Stomach (tissue), 4 donors: ENCODE measurements at regions not wholly inside any gene's neighbourhood (a gene's known extent, or its start where the extent isn't known, plus 50 kb on each side); places are given as distances from the start of the nearest gene placed in this dataset.

Experiments
- CTCF ChIP-seq, 7 experiments: fragments of 450-650 bp in 4 of 7; fragments of 200-600 bp in 3 of 7; sonication (generic) in 3 of 7; IDR thresholded peaks; one replicate each; pipeline ENCODE4 v1.5.1; 2016 to 2019; ENCODE audit warnings: antibody characterized with exemption in 7 of 7, control low read depth in 2 of 7, mild to moderate bottlenecking in 1 of 7
- EP300 ChIP-seq: sonication (generic); formaldehyde crosslinking; IDR thresholded peaks from one replicate; pipeline ENCODE4 v1.6.1; 2017; ENCODE audit warnings: antibody characterized with exemption

DNA sequence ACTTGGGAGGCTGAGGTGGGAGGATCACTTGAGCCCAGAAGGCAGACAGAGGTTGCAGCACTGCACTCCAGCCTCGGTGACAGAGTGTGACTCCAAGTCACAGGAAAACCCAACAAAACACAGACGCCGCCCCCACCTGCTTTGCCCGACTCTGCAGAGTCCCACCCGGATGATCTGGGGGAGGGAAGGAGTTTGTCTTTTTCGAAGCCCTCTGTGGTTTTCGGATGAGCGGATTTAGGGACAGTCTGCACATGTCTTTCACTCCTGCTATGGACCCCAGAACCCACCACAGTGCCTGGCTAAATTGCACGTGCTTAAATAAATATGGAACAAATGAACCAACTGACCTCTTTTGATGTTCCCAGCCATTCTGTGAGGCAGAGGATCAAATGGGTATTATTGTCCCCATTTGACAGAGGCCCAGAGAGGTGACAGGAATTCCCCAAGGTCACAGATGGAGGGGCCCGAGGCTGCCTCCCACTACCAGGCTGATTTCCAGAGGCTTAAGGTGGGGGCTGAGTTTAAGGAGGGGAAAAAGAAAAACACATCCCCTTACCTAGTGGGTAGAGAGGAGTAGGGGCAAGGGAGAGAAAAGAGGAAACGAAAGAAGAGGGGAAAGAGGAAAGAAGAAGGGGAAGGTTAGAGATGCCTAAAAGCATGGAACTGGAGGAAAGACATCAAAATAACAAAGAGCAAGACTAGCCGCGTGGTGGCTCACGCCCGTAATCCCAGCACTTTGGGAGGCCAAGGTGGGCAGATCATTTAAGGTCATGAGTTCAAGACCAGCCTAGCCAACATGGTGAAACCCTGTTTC lies 59.4 kb upstream of the TFRC start:
- TF ChIP-seq CTCF (IDR thresholded peaks at IDR 0.05) (no peak), EP300 (no peak)
